Fibroblast of lung (primary cell): ENCODE measurements at regions not wholly inside any gene's neighbourhood (a gene's known extent, or its start where the extent isn't known, plus 50 kb on each side); places are given as distances from the start of the nearest gene placed in this dataset.

Source experiments
- CTCF ChIP-seq, 2 donors: IDR thresholded peaks in 1 of 2; conservative IDR thresholded peaks in 1 of 2; 1 replicate in 1 of 2; 2 replicates in 1 of 2; pipeline ENCODE4 v1.5.1; 2011 to 2012; ENCODE audit warnings: low read length in 2 of 2, control low read depth in 1 of 2, inconsistent platforms in 1 of 2, low read depth in 1 of 2, mild to moderate bottlenecking in 1 of 2
- EZH2 ChIP-seq: IDR thresholded peaks from 2 replicates; pipeline ENCODE4 v1.5.1; 2012; ENCODE audit warnings: low read length, control low read depth, mild to moderate bottlenecking; ENCODE audit errors: missing control alignments

GRCh38 chr2:66281980-66282379 lies 152.9 kb upstream of the MEIS1 start:
- TF ChIP-seq CTCF (conservative IDR thresholded peaks at IDR 0.05 in 1 of 2, IDR thresholded peaks at IDR 0.05 in 1 of 2; ENCODE audit: low read depth in 1 of 2, low read length in 2 of 2) (no peak), EZH2 (no peak)
